ENCODE measurements at regions not wholly inside any gene's neighbourhood (a gene's known extent, or its start where the extent isn't known, plus 50 kb on each side); places are given as distances from the start of the nearest gene placed in this dataset.
"Not testable (repeated sequence)": the region's sequence is repeated elsewhere in the genome, so short reads cannot be mapped to it uniquely, and the experiment has no call there.

GRCh38 chr1:157429601-157430240 is 122.6 kb downstream of the FCRL5 start:
- peaks cover 6% of the 10 kb centered on the region; the same call in 1 of the 2 replicates for H3K27me3 ChIP-seq (ENCODE audit: control insufficient read depth, insufficient read depth, low read length)
- H3K9me3 ChIP-seq (ENCODE audit: control insufficient read depth, insufficient read depth, low read depth, low read length): no peaks in the 10 kb centered on the region
- in situ Hi-C loops (cut with HindIII; ENCODE audit: low pct_unique_long_range_greater_than_20kb, low sequenced_read_pairs): no loop called here
- no peak overlapping the region for H3K27ac ChIP-seq (ENCODE audit: low read length)
- ATAC-seq (no peak), DNase-seq (ENCODE audit: low read depth, low spot score) (no peak)
- CTCF ChIA-PET: no interaction called here
- intact Hi-C loops (cut with micrococcal nuclease; ENCODE audit: unreplicated experiment): no loop called here
- no peak for TF ChIP-seq REST (IDR thresholded peaks at IDR 0.05; ENCODE audit: insufficient read depth in 1 of 2, low read depth in 2 of 2, low read length in 1 of 2)
- no peak for TF ChIP-seq TCF7L2 (IDR thresholded peaks at IDR 0.05; ENCODE audit: low read depth, low read length)
- TF ChIP-seq POLR2AphosphoS5 (IDR thresholded peaks at IDR 0.05; ENCODE audit: low read depth, low read length): no peak
- no peak for TF ChIP-seq SIN3A (IDR thresholded peaks at IDR 0.05; ENCODE audit: borderline replicate concordance, insufficient read depth, low read depth, low read length)
- H3K4me1 ChIP-seq (ENCODE audit: control insufficient read depth, insufficient read depth, low read length): no peaks in the 10 kb centered on the region
- no peaks in the 10 kb centered on the region for H3K36me3 ChIP-seq (ENCODE audit: control insufficient read depth, insufficient read depth, low read length)
- BruUV-seq (replicated peaks): no TSS peak
- POLR2A ChIA-PET: no interaction called here
- H3K4me3 ChIP-seq (ENCODE audit: low read depth in 2 of 2, low read length in 2 of 2): no peak overlapping the region

- BruUV-seq (replicated peaks); H3K36me3 ChIP-seq (ENCODE audit: control insufficient read depth, insufficient read depth, low read length); H3K4me3 ChIP-seq (ENCODE audit: low read depth in 2 of 2, low read length in 2 of 2); H3K27me3 ChIP-seq (ENCODE audit: control insufficient read depth, insufficient read depth, low read length); ATAC-seq; H3K9me3 ChIP-seq (ENCODE audit: control insufficient read depth, insufficient read depth, low read depth, low read length); in situ Hi-C loops (cut with HindIII; ENCODE audit: low pct_unique_long_range_greater_than_20kb, low sequenced_read_pairs); DNase-seq (ENCODE audit: low read depth, low spot score); intact Hi-C loops (cut with micrococcal nuclease; ENCODE audit: unreplicated experiment); H3K4me1 ChIP-seq (ENCODE audit: control insufficient read depth, insufficient read depth, low read length); H3K27ac ChIP-seq (ENCODE audit: low read length); POLR2A ChIA-PET; CTCF ChIA-PET: not testable (repeated sequence)
Measured at GRCh38 chr1:157423764-157424163, 128.6 kb downstream of the FCRL5 start.

GRCh38 chr1:157419845-157420542 is 132.3 kb downstream of the FCRL5 start:
- H3K27me3 ChIP-seq (ENCODE audit: control insufficient read depth, insufficient read depth, low read length): peaks cover 4% of the 10 kb centered on the region; the same call in 1 of the 2 replicates
- H3K36me3 ChIP-seq (ENCODE audit: control insufficient read depth, insufficient read depth, low read length): no peaks in the 10 kb centered on the region
- H3K4me1 ChIP-seq (ENCODE audit: control insufficient read depth, insufficient read depth, low read length): no peaks in the 10 kb centered on the region
- H3K27ac ChIP-seq (ENCODE audit: low read length): no peak overlapping the region
- H3K4me3 ChIP-seq (ENCODE audit: low read depth in 2 of 2, low read length in 2 of 2): no peak overlapping the region
- BruUV-seq (replicated peaks): no TSS peak
- ATAC-seq (no peak), DNase-seq (ENCODE audit: low read depth, low spot score) (no peak)
- CTCF ChIA-PET: no interaction called here
- TF ChIP-seq SIN3A (IDR thresholded peaks at IDR 0.05; ENCODE audit: borderline replicate concordance, insufficient read depth, low read depth, low read length): no peak
- TF ChIP-seq TCF7L2 (IDR thresholded peaks at IDR 0.05; ENCODE audit: low read depth, low read length): no peak
- no peak for TF ChIP-seq REST (IDR thresholded peaks at IDR 0.05; ENCODE audit: insufficient read depth in 1 of 2, low read depth in 2 of 2, low read length in 1 of 2)
- TF ChIP-seq CTCF (IDR thresholded peaks at IDR 0.05): no peak
- TF ChIP-seq POLR2AphosphoS5 (IDR thresholded peaks at IDR 0.05; ENCODE audit: low read depth, low read length): no peak
- intact Hi-C loops (cut with micrococcal nuclease; ENCODE audit: unreplicated experiment): no loop called here
- POLR2A ChIA-PET: no interaction called here
- H3K9me3 ChIP-seq (ENCODE audit: control insufficient read depth, insufficient read depth, low read depth, low read length): no peaks in the 10 kb centered on the region
- in situ Hi-C loops (cut with HindIII; ENCODE audit: low pct_unique_long_range_greater_than_20kb, low sequenced_read_pairs): no loop called here
